Stimulated activated CD4-positive, alpha-beta T cell treated with anti-CD3 and anti-CD28 coated beads, Interleukin-4, amount 100 ng/mL, for 1 hour (primary cell): ENCODE measurements at regions not wholly inside any gene's neighbourhood (a gene's known extent, or its start where the extent isn't known, plus 50 kb on each side); places are given as distances from the start of the nearest gene placed in this dataset.
"Not testable (repeated sequence)": the region's sequence is repeated elsewhere in the genome, so short reads cannot be mapped to it uniquely, and the experiment has no call there.

Experiments
- DNase-seq: peaks from one replicate; pipeline ENCODE4 v3.0.0-alpha.2; 2020

DNA sequence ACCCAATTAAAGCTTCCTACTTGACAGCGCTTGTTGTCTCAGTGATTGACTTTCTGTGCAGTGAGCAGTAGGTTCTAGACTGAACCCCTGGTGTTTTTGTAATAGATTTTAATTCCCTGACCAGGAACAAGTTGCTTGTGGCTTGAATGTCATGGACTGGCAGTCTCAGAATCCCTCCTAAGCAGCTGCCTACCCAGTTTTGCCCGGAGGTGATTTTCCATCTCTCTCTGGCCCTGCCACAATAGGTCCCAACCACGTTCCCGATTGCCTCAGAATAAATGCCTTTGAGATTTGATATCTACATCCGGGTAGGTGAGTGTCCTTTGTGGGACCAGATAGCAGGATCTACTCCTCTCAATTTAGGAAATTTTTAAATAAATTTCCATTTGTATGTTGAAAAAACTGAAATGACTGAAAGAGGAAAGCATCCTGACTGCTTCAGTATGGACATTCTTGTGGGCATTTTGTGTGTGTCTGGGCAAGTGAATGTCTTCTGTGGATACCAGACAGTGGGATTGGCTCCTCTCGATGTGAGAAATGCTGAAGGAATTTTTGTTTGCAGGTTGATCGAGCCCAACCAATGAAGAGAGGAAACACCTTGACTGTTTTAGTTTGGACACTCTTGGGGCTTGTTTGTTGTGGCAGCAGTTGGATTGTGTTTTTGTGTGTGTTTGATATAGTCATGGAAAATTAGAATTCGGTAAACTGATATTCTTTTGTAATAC lies 1607.4 kb downstream of the C4orf33 start:
- no peak for DNase-seq

DNA sequence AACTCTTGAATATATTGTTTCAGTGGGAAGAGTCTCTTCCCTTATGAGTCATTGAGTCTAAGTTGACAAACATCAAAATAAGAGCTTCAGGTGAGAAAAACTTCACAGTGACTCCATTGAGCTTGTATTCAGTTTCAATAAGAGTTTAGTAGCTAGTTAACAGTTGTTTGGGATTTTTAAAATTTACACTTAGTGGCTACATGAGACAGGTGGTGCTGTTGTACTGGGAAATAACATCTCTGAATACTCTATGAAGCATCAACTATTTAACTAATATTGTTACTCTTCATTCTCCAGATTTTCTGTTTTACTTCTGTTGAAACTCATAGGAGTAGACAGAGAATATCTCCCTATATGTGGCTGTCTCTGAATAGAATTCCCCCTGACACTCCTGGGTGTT lies 1609.1 kb downstream of the C4orf33 start:
- DNase-seq: no peak

DNA sequence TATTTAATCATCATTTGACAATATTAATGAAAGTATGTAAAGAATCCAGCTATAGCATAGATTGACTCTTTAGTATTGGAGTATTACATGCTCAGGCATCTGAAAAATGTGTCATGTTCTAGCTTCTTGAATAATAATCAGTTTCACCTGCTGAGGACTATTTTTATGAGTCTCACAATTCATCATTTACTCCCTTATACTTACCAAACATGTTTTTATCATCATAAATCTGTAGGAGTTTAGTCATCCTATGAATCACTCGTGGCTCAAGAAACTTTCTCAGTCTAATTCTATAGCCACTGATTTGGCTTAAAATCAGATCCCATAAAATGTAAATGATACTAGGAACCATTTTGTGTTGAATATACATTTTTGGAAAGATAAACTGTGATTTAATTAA lies 1616.1 kb downstream of the C4orf33 start:
- no peak for DNase-seq

DNA sequence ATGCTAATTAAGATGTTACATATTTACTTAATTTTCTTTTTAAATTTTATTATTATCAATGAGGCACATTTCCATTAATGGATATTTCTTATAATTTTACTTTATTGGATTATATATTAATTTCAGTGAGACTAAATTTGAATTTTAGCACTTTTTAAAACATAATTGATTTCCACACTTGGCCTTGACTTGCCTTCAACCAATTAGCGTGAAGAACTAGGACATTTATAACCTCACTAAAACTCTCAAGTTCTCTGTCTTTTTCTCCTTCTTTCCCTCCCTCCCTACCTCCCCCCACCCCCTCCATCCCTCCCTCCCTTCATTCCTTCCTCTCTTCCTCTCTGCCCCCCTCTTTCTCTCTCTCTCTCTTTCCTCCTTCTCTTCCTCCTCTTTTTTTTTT lies 1618.1 kb downstream of the C4orf33 start:
- no peak for DNase-seq

DNA sequence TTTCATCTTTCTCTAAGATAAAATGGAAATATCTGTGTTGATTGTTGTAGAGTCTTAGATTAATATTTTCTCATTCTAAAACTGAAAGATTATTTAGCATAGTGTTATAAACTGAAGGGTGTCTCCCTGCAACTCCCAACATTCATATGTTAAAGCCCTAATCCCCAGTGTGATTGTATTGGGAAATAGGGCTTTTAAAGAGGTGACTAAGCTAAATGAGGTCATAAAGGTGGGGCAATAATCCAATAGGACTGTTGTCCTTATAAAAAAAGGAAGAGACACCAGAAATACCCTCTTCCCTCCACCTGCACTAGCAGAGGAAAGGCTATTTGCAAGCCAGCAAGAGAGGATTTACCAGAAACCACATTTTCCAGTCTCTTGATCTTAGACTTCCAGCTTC lies 1626.4 kb downstream of the C4orf33 start:
- no peak for DNase-seq

DNA sequence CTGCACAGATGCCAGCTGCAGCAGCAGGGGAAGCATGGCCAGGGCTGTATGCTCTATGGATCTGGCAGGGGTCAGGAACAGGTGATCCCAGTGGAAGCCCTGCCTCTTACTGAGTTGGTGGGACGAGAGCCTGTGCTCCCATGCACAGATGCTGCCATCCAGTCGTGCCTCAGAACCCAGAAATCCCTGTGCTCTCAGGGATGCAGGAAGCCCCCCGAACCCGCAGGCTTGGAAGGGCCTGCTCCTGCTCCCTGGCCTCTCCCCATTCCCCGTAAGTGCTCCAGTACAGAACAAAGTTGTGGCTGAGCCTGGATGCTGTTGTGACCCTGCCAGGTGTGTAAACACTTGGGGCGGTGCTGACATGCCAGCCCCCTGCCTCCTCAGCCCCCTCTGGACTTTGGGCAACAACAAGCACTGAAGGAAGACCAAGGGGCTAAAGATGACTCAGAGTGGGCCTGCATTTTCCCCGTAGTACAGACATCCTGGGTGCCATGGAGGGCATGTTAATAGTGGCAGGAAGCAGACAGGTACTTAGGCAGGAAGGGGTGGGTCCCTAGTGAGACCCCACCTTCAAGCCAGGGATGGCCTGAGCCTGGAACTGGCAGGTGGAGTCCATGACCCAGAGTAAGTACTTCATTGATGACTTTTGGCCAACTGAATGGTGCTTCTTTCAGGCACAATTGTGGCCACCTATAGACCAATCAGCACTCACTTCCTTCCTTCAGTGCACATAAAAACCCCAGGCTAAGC lies 1640.7 kb downstream of the C4orf33 start:
- DNase-seq: no peak

DNA sequence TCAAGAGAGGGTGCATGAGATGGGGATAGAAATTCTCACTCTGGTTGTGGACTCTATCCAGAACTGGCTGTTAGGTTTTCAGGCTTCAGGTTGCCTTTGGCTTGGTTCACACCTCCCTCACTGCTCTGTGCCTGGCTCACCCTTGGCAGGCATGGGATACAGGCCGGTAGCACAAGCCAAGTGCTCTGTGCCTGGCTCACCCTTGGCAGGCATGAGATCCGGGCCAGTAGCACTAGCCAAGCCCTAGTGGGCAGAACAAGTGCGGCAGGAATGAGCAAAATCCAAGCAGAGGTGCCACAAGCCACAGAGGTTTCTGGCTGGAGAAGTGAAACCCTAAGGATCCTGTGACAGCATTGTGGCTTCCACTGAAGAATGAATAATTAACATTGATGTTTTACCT lies 1642.3 kb downstream of the C4orf33 start:
- no peak for DNase-seq

DNA sequence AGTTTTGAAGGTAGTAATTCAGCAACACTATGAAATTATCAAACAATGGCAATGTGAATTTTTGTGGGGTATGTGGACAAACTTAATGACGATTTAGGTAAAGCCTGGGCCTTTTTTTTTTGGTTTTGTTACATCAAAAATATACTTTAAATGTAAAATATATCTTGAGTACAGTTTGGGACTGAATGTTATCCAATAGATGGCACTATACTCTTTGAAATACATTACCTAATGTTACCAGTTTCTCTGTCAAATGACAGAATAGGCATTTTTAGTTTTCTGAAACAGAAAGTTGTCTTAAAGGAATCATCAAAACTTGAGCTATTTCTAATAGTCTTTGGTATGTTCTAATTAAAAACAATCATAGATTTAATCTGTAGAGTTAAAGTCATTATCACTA lies 1651.9 kb downstream of the C4orf33 start:
- DNase-seq: no peak

DNA sequence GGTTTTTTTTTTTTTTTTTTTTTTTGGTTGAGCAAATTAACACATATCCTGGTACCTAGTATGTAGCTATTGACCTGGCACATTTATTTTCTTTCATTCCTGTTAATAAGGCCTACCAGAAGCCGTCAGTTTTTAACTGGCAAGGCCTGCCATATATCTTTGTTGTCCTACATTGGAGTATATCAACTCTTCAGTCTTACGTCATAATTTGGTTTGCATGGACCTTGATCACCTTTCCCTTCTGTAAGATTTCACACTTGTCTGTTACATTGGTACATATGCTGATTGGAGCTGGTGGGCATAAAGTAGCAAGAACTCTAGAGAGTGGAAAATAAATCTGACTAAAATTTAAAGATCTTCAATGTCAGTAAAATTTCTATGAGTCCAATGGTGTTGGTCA lies 1658.0 kb downstream of the C4orf33 start:
- no peak for DNase-seq

DNA sequence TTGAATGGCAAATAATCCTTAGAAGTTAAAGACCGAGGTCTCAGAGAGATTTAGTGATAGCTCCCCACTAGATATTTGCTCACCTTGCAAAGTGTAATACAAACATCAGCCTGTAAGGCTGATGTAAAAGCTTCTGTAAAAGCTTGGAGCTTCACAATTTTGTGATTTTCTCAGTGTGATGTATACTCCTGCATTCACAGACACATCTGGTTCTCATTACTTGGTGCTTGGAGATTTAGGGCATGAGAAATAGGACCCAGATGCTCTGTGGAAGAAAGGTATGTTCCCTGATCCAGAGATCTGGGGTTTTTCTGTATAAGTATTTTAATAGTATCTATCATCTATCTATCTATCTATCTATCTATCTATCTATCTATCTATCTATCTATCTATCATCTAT lies 1664.3 kb downstream of the C4orf33 start:
- no peak for DNase-seq

DNA sequence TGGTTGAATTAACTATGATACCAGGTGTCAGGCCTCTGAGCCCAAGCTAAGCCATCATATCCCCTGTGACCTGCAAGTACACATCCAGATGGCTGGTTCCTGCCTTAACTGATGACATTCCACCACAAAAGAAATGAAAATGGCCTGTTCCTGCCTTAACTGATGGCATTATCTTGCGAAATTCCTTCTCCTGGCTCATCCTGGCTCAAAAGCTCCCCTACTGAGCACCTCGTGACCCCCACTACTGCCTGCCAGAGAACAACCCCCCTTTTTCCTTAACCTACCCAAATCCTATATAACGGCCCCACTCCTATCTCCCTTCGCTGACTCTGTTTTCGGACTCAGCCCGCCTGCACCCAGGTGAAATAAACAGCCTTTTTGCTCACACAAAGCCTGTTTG lies 1671.4 kb downstream of the C4orf33 start:
- DNase-seq: not testable (repeated sequence)

DNA sequence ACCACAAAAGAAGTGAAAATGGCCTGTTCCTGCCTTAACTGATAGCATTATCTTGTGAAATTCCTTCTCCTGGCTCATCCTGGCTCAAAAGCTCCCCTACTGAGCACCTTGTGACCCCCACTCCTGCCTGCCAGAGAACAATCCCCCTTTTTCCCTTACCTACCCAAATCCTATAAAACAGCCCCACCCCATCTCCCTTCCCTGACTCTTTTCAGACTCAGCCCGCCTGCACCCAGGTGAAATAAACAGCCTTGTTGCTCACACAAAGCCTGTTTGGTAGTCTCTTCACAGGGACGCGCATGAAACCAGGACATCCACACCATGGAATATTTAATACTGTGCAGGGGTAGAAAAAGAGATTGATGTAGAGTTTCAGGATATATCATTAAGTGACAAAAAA lies 1677.0 kb downstream of the C4orf33 start:
- not testable (repeated sequence) for DNase-seq

DNA sequence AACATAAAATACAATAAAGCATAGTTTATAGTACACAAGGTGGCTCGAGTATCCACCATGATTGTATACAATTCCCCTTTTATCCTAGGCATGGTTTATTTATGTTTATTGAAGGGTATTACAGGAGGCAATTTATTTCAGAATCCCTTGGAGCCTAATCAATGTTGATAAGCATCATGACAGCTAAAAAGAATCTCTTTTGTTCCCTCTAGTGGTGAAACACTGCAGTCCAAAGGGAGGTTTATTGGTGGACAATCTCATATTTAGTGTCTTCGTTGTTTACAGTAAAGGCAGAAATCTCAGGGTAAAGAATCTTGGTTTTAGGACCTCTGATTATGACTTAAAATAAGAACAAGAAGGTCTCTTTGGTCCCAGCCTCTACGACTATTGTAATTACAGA lies 1712.5 kb downstream of the C4orf33 start:
- DNase-seq: no peak

DNA sequence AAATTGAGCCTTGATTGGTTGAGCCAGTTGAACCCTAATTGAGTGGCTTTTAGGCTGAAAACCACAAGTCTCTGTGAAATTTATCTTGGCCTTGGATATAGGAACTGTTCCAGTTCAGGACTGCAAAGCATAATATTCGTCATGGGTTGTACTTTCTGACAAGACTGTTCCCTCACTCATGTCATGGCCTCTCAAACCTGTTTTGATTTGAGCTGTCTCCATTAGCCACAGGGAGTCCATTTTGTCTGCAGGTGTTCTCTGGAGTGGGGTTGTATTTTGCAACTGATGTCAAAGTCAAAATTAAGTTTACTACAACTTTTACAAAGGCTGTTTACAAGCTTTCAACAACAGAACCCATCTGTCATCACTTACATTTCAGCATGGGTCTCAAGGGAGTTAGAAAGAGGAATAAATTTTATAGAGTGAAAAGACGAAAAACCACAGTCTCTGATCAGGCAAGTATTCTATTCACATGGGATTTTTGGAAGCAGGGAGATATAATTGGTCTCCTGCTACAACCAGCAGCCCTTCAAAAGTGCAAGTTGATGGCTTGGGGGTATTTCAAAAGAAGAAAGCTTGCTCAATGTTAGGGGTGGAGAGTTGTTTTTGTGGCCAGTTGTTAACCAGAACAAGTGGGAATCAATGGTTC lies 1716.3 kb downstream of the C4orf33 start:
- no peak for DNase-seq

DNA sequence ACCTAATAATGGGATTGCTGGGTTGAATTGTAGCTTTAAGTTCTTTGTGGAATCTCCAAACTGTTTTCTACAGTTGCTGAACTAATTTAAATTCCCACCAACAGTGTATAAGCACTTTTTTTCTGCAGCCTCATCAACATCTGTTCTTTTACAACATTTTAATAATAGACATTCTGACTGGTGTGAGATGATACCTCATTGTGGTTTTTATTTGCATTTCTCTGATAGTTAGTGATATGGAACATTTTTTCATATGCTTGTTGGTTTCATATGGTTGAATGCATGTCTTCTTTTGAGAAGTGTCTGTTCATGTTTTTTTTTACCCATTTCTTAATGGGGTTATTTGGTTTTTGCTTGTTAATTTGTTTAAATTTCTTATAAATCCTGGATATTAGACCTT lies 1718.9 kb downstream of the C4orf33 start:
- no peak for DNase-seq

DNA sequence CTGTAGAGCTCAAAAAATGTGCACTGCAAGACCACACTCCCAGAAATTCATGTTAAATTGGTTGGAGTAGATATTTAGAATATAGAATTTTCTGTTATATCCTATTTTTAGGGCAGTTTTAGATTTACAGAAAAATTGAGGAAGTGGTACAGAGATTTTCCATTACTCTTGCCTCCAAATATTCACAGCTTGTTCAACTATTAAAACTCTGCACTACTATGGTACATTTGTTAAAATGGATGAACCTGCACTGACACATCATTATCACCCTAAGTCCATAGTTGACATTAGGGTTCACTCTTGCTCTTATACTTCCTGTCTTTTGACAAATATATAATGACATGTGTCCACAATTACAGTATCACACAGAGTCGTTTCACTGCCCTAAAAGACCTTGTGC lies 1724.5 kb downstream of the C4orf33 start:
- DNase-seq: no peak

DNA sequence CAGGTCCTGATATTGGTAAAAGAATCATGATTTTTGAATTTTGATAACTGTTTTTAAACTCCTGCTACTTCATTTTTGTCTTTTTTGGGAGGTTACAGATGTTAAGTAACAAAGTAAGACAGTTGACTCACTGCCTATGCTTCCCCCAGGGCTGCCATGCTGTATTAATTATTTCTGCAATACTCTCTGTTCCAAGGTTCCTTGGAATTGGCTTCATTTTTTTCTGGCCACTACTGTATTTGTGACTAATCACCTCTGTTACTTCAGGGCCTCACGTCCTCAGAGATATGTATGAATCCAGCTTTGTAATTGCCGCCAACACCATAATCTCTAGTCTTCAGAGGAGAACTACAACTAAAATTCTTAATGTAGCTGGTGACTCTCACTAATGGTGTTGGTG lies 1729.3 kb downstream of the C4orf33 start:
- no peak for DNase-seq

DNA sequence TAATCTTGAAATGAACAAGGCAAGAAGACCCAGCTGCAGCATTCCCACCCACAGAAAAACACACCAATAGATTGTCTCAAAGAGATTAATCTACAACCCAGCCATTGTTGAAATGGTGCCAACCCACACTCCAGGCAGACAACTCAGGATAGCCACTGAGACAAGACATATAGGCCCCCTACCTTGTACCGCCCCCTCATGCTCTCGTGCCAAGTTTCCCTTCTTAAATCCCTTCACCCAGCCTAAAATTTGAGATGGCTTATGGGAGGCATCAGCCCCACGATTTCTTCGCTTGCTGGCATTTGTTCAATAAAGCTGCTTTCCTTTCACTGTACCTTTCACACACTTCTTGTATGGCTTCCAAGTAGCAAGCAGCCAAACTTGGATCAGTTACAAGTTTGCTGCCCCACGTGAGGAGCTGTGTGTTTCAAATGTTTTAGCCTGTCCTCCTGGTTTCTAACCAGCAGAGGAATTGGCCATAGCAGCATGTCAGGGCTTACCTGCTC lies 1754.1 kb downstream of the C4orf33 start:
- DNase-seq: no peak

DNA sequence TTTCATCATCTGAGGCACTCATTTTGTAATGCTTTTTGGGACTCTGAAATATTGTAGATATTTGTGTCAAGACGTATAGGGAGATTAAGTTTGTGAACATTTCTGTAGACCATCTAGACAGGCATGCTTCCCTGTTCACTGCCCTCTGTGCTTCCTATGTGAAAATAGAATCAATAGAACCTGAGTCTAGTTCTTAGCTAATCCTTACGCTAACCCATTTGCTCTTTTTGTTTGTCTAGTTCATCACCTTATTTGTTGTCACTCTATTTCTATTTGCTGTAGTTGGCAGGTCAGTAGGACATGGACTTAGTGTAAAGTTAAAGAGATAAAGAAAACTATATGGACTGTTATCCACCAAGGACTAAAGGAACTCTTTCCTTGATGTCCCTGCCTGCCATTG lies 1755.2 kb downstream of the C4orf33 start:
- DNase-seq: no peak

DNA sequence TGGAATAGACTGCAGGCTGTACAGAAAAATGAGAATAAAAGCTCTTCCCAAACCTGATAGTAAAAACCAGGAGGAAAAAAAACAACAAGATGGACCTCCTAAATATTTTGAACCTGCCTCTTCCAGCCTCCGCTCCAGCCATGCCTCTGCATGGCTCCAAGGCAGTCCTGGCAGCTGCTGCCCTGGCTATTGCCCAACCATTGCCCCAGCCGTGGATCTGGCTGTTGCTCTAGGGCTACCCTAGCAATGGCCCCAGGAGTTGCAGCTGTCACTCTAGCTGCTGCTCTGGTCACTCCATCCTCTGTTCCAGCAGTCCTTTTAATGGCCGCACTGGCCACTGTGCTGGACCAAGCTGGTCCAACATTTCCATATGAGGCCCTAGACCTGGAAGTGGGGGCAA lies 1756.0 kb downstream of the C4orf33 start:
- no peak for DNase-seq

DNA sequence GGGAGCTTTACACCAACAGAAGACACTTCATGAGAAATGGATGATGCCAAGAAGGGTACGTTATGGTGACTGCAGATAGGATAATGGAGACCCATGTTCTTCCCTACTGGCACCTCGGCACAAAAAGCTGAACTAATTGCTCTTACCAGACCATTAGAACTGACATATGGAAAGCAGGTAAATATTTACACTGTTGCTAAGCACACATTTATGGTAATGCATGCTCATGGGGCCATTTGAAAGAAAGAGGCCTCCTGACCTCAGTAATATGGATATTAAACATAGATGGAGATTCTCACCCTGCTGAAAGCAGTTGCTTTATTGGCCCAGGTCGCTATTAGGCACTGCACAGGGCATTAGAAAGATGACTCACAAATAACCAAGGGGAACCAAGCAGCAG lies 1759.6 kb downstream of the C4orf33 start:
- DNase-seq: no peak

DNA sequence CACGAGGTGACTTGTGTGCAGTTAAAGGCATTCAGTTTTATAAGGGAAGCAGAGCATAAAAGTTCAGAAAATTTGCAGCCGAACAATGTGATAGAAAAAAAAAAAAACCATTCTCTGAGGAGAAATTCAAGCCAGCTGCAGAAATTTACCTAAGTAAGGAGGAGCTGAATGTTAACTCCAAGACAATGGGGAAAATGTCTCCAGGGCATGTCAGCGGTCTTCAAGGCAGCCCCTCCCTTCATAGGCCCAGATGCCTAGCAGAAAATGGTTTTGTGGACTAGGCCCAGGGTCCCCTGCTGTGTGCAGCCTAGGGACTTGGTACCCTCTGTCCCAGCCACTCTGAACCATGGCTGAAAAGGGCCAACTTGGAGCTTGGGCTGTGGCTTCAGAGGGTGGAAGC lies 1764.0 kb downstream of the C4orf33 start:
- DNase-seq: no peak

DNA sequence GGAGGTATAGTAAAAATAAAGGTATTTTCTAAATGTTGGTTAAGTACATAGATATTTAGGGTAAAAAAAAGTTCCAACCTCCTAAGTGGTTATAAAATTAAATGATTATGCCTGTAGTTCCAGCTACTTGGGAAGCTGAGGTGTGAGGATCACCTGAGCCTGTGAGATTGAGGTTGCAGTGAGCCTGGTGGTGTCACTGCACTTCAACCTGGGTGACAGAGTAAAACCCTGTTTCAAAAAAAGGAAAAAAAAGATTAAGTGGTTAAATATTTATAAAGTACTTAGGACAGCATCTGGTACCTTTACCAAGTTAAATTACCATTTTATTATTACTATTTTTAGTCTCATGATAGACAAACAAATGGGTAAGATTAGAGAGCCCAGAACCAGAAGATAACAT lies 1801.0 kb downstream of the C4orf33 start:
- no peak for DNase-seq

DNA sequence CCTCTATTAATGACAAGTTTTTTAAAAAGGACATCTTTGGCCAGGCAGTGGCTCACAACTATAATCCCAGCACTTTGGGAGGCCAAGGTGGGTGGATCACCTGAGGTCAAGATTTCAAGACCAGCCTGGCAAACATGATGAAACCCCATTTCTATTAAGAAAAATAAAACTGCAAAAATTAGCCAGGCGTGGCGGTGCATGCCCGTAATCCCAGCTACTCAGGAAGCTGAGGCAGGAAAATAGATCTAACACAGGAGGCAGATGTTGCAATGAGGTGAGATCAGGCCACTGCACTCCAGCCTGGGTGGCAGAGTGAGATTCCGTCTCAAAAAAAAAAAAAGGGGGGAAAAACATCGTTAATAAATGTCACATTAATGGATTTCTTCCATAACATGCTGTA lies 1805.4 kb downstream of the C4orf33 start:
- DNase-seq: no peak
